ENCODE measurements at regions not wholly inside any gene's neighbourhood (a gene's known extent, or its start where the extent isn't known, plus 50 kb on each side); places are given as distances from the start of the nearest gene placed in this dataset.

GRCh38 chr6:138580040-138580439 lies 80.7 kb upstream of the NHSL1 start:
- no peak for DNase-seq

- no peak for DNase-seq
Measured at GRCh38 chr6:138580801-138581200, 81.5 kb upstream of the NHSL1 start.

GRCh38 chr6:138582573-138582972 lies 83.3 kb upstream of the NHSL1 start:
- no peak for DNase-seq

GRCh38 chr6:138586638-138587037 lies 87.3 kb upstream of the NHSL1 start:
- no peak for DNase-seq

- DNase-seq, result peak in 1 of 2 experiments; percentile 60
Measured at GRCh38 chr6:138588805-138589434, 89.6 kb upstream of the NHSL1 start.

DNA sequence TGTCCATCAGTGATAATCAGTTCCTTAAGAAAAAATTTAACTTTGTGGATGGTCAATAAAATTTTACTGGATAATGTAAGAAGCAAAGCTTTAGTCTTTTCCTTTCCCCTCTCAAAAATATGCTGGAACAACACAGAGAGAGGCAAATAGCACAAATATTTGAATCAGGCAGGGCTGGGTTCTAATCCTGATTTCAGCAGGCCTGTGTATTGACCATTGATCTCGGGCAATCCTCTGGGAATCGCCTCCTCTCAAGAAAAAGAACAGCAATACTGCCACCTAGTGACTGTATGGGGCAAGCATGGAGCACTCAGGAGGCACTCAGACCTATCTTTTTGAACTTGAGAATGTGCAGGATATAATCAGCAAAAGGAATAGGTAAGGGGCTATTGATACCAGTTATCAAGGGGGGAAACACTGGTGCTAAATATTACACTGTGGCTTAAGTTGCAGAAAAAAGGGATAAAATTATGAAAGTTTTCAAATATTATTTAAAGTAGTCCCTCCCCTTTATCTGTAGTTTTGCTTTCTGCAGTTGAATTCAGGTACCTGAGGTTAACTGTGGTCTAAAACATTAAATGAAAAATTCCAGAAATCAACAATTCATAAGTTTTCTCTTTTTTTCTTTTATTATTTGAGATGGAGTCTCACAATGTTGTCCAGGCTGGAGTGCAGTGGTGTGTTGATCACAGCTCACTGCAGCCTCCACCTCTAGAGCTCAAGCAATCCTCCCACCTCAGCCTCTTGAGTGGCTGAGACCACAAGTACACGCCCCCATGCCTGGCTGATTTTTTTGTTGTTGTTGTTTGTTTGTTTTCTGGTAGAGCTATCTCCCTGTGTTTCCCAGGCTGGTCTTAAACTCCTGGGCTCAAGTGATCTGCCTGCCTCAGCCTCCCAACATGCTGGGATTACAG lies 91.8 kb upstream of the NHSL1 start:
- DNase-seq, result peak in 1 of 2 experiments; percentile 38

- DNase-seq, result no peak
Measured at GRCh38 chr6:138592749-138593123, 93.4 kb upstream of the NHSL1 start.

DNA sequence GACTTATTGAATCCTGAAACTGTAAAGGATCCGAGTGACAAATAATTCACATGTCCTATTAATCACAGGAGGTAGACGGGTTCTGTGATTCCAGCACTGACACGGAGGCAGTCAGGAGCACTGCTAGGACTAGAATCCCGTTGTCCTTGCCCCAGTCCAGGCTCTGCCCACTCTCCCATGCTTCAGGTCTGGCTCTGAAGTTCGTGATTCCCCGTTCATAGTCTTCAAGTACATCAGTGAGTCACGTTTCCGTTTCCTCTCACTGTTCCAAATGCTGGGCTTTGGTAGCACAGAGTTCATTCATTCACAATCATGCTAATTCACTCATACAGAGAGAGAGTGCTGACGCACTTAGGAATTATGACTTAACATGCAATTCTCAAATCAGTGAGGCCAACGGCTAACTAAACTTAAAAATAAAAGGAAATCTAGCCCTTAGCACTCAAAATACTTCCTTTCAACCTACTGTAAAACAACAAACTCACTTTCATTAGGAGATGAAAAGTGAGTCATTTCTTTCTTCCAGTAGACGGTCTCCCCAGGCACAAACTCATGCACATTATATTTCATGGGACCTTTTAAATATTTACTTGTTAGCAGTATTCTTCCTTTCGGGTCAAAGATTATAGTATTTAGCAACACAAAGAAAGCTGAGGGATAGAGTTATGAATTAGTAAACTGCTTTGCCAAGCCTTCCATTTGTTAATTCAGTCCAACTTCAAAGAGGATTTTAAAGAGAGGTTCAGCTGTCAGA lies 94.0 kb upstream of the NHSL1 start:
- DNase-seq, result no peak

DNA sequence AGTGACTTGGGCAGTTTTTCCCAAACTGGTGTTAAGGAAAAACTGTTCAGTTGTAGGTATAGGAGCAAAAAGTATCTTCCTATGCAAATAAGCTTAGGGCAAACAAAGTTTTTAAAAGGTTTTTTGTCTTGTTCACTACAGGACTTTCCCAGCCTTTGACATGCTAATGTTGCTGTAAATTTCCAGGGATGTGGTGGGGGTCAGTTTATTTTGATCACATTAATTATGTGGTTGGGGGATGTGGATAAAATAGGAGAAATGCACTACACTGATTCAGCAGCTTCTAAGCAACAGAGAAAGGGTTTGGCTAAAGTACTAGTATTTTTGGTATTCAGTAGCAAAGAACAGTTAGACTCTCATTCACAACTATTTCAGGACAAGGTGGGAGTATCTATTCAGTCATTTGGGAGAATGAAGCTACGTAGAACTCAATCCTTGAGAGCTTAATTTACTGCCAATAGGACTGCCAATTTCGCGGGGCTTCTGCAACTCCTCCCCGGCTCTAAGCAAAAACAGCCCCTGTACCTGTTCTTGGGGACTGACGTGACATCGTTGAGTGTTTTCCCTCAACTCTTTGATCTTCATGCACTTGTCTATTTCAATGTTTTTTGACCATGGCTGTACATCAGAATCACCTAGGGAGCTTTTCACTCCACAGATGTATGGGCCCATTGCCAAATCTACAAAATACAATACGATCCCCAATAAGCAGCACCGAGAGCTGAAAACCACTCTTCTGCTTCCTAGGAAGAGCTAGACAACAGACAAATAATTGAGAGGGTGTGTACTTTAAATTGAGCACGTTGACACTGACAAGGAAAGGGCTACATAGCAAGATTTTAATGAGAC lies 94.8 kb upstream of the NHSL1 start:
- no peak for DNase-seq

DNA sequence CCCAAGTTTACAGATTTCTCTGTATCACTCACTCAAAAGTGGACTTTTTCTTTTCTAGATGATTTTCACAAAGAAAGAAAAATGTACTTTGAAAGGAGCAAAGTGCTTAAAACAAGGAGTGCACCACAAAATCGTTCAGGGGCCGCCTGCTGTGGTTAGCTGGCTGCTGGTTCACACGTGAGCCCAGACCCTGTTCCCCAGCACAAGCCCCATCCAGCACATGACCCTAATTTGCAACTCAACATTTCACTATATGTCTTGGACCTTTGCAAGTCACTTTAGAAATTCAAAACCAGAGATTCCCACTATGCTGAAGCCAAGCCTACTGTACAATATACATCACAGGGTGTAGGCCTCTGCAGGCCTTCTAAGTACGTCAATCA lies 95.5 kb upstream of the NHSL1 start:
- DNase-seq, result no peak

- no peak for DNase-seq
Measured at GRCh38 chr6:138596126-138596525, 96.8 kb upstream of the NHSL1 start.

- DNase-seq, result no peak
Measured at GRCh38 chr6:138596591-138596990, 97.3 kb upstream of the NHSL1 start.

GRCh38 chr6:138597336-138597735 lies 98.0 kb upstream of the NHSL1 start:
- no peak for DNase-seq

DNA sequence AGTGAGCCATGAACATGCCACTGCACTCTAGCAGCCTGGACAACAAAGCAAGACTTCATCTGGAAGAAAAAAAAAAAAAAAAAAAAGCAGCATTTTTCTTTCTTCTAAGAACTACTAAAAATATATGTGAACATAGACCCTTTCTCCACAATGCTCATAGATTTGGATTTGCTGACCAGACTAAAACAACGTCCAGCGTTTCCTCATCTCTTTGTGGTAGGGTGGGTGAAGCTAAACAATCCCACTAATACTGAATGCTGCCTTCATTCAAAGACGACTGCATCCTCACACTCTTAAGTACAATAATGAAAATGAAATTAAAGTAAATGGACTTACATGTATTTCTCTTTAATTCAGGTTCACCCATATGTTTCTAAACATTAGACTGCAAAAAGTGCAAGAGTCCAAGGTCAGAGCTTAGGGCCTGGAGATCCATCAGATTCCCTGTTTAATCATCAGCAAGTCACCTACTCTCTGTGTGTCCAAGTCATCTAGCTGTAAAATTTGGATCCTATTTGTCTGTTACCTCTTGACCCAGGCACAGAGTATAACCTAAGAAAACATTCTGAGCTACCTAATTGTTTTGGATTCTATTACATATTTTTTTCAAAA lies 99.4 kb upstream of the NHSL1 start:
- no peak for DNase-seq

GRCh38 chr6:138600261-138600660 lies 101.0 kb upstream of the NHSL1 start:
- DNase-seq, result no peak

DNA sequence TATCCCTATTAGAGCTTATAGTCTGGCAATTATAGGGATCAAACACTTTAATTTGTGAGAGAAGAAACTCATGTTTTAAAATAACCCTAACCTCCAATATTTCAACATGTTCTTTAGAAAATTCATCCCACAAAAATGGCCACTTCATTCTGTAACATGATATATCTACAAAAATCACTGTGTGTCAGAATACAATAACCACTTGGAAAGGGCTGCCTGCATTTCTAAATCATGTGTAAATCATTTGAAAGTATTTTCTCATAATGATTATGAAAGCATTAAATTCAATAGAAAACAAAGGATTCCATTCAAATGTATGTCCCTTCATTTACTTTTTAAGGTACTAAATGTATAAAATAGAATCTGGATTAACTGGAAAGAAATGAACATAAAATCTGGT lies 101.4 kb upstream of the NHSL1 start:
- DNase-seq, result no peak

- no peak for DNase-seq
Measured at GRCh38 chr6:138601128-138601527, 101.8 kb upstream of the NHSL1 start.

DNA sequence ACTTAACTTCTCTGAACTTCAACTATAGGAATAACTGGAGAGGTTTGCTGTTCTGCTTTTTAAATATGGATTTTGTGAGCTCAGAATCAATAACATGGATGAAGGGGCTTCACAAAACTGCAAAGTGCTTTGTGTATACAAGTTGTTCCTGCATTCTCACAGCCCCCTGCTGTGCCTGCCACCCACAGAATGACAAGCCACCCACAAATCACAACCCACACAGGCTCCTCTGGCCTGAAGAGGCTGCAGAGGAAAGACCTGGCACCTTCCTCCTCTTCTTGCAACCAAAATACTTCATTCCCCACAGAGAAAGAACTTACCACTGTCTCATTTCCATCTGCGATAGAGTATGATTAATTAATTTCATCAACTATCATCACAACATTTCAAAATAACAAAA lies 106.7 kb upstream of the NHSL1 start:
- no peak for DNase-seq

- DNase-seq, result no peak
Measured at GRCh38 chr6:138607478-138608433, 108.5 kb upstream of the NHSL1 start.

- DNase-seq, result no peak
Measured at GRCh38 chr6:138608896-138609295, 109.6 kb upstream of the NHSL1 start.

- DNase-seq, result no peak
Measured at GRCh38 chr6:138609801-138610430, 110.6 kb upstream of the NHSL1 start.
